ENCODE measurements at regions not wholly inside any gene's neighbourhood (a gene's known extent, or its start where the extent isn't known, plus 50 kb on each side); places are given as distances from the start of the nearest gene placed in this dataset.

DNA sequence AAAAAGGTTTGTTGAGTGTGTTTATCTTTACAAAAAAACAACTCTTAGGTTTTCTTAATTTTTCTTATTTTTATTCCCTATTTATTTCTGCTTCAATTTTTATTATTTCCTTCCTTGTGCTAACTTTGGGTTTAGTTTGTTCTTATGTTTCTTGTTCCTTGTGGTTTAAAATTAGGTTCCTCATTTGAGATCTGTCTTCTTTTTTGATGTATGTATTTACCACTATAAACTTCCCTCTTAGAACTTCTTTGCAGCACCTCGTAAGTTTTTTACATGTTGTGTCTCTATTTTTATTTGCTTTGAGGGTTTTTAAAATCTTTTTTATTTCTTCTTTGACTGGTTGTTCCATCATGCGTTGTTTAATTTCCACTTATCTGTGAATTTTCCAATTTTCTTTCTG, 1217.1 kb upstream of the CELF2 start:
- no peaks in the 10 kb centered on the region for H3K36me3 ChIP-seq (ENCODE audit: control insufficient read depth in 2 of 2, extremely low read depth in 1 of 2, insufficient read depth in 2 of 2, low read length in 2 of 2)
- no peaks in the 10 kb centered on the region for H3K27me3 ChIP-seq (ENCODE audit: control insufficient read depth in 2 of 2, insufficient read depth in 2 of 2, low read length in 2 of 2)
- no peaks in the 10 kb centered on the region for H3K4me1 ChIP-seq (ENCODE audit: control insufficient read depth, extremely low read depth, insufficient read depth, low read length)
- dilution Hi-C loops (cut with MboI; ENCODE audit: extremely low pct_ligation_motif_present, low sequenced_read_pairs), result no loop called here
- no peak overlapping the region for H2AFZ ChIP-seq (ENCODE audit: low read depth, low read length)
- no peak for DNase-seq (ENCODE audit: low read depth, low spot score)
- no peak overlapping the region for H3K27ac ChIP-seq (ENCODE audit: insufficient read depth, low read depth, low read length)
- no TSS peak for BruUV-seq (replicated peaks)
- no peak overlapping the region for H3K4me2 ChIP-seq (ENCODE audit: insufficient read depth, low read length)
- intact Hi-C loops (cut with micrococcal nuclease), result no loop called here
- no peaks in the 10 kb centered on the region for H4K20me1 ChIP-seq (replicated peaks; ENCODE audit: control insufficient read depth, extremely low read depth, insufficient read depth, low read length)
- TF ChIP-seq POLR2A (IDR thresholded peaks at IDR 0.05; ENCODE audit: low read depth, low read length) (no peak), POLR2AphosphoS5 (IDR thresholded peaks at IDR 0.05; ENCODE audit: insufficient read depth, low read depth, low read length) (no peak), JUN (IDR thresholded peaks at IDR 0.05; ENCODE audit: borderline replicate concordance, insufficient read depth, insufficient read length, low read depth) (no peak), MYC (IDR thresholded peaks at IDR 0.05; ENCODE audit: low read depth, low read length) (no peak), GATA2 (IDR thresholded peaks at IDR 0.05; ENCODE audit: insufficient read depth, insufficient read length, low read depth, low read length) (no peak), EZH2 (IDR thresholded peaks at IDR 0.05; ENCODE audit: borderline replicate concordance, low read depth, low read length, severe bottlenecking) (no peak), FOS (IDR thresholded peaks at IDR 0.05; ENCODE audit: borderline replicate concordance, insufficient read depth, low read length) (no peak)
- TF ChIP-seq, protein P1, sequence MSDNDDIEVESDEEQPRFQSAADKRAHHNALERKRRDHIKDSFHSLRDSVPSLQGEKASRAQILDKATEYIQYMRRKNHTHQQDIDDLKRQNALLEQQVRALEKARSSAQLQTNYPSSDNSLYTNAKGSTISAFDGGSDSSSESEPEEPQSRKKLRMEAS (IDR thresholded peaks at IDR 0.05; ENCODE audit: insufficient read depth, insufficient read length), result no peak
- TF ChIP-seq, protein P2, sequence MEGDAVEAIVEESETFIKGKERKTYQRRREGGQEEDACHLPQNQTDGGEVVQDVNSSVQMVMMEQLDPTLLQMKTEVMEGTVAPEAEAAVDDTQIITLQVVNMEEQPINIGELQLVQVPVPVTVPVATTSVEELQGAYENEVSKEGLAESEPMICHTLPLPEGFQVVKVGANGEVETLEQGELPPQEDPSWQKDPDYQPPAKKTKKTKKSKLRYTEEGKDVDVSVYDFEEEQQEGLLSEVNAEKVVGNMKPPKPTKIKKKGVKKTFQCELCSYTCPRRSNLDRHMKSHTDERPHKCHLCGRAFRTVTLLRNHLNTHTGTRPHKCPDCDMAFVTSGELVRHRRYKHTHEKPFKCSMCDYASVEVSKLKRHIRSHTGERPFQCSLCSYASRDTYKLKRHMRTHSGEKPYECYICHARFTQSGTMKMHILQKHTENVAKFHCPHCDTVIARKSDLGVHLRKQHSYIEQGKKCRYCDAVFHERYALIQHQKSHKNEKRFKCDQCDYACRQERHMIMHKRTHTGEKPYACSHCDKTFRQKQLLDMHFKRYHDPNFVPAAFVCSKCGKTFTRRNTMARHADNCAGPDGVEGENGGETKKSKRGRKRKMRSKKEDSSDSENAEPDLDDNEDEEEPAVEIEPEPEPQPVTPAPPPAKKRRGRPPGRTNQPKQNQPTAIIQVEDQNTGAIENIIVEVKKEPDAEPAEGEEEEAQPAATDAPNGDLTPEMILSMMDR (IDR thresholded peaks at IDR 0.05; ENCODE audit: extremely low read depth in 1 of 2, insufficient read depth in 1 of 2, low read depth in 1 of 2, low read length in 2 of 2), result no peak
- CTCF ChIA-PET, result no interaction called here
- H3K9me3 ChIP-seq (replicated peaks; ENCODE audit: control insufficient read depth, insufficient read depth, low read length), result no peaks in the 10 kb centered on the region
- FAIRE-seq, result no peak
- H3K9ac ChIP-seq (replicated peaks; ENCODE audit: extremely low read depth, insufficient read depth, low read length), result no peak overlapping the region
- no peak overlapping the region for H3K4me3 ChIP-seq (replicated peaks in 1 of 3; ENCODE audit: insufficient read depth in 1 of 3, low read depth in 1 of 3, low read length in 3 of 3)
- H3K79me2 ChIP-seq (ENCODE audit: control insufficient read depth, insufficient read depth, low read length), result no peaks in the 10 kb centered on the region
- H3K9me1 ChIP-seq (replicated peaks; ENCODE audit: control insufficient read depth, extremely low read depth, insufficient read depth, low read length), result no peaks in the 10 kb centered on the region
- POLR2A ChIA-PET, result no interaction called here

All from endothelial cell of umbilical vein (primary cell).